GM21447 (cell line): ENCODE measurements at regions not wholly inside any gene's neighbourhood (a gene's known extent, or its start where the extent isn't known, plus 50 kb on each side); places are given as distances from the start of the nearest gene placed in this dataset.
"Not testable (repeated sequence)": the region's sequence is repeated elsewhere in the genome, so short reads cannot be mapped to it uniquely, and the experiment has no call there.

Experiments
- ATAC-seq: cut with Tn5 transposase; IDR thresholded peaks from one replicate; pipeline ENCODE4 v1.9.1; 2021; ENCODE audit not compliant: unreplicated experiment

GRCh38 chr3:88403319-88403718, 253.6 kb downstream of the C3orf38 start:
- ATAC-seq: no peak

DNA sequence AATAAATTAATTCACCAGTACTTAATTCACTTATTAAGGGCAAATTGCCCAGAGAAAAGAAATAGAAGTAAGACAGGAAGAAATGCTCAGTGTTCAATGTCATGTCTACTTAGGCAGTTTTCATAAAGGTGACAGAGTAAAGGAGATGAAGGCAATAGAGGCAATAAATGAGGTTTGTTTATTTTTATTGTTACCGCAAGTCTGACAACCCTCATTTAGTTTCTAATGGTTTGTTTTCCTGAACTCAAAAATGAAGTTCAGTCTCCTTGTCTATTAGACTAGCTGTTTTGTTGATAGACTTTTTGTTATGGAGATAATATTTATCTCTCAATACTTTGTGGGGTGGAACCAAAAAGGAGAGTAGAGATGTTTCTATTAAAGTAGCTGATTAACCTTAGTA, 258.3 kb downstream of the C3orf38 start:
- ATAC-seq: no peak

- ATAC-seq: no peak
These were observed 259.2 kb downstream of the C3orf38 start for GRCh38 chr3:88408935-88409334.

GRCh38 chr3:88410259-88410658, 260.5 kb downstream of the C3orf38 start:
- no peak for ATAC-seq

DNA sequence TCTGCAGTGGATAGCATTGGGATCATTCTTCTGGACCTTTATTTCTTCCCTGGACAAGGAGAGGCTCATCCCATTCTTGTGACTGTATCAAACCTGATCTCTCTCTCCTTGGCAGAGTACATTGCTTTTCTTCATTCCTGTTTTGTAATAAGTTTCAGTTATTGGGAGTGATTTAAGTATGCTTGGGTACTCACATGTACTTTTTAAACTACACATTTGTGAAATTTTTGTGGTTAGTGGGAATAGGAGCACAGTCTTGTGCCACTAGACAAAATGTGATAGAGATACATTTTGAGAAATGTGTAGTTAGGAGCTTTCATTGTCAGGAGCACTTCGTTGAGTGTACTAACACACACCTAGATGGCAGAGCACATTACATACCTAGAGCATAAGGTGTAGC, 262.6 kb downstream of the C3orf38 start:
- ATAC-seq: no peak

DNA sequence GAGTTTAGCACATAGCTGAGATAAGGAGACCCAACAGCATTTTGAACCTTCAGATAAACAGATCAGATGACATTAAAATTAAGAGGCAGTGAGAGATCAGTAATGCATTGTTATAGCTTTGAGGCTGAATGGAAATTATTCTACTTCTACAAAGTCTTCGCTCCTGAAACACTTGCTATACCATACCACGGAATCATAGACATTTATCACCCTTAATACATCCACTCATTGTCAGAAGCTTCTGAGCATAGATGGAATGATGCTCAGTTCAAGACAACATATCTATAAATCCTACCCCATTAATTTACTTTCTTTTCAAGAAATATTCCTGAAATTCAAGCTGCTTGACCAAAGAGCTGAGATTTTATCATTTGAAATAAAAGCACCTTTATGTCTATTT, 266.7 kb downstream of the C3orf38 start:
- ATAC-seq: no peak

DNA sequence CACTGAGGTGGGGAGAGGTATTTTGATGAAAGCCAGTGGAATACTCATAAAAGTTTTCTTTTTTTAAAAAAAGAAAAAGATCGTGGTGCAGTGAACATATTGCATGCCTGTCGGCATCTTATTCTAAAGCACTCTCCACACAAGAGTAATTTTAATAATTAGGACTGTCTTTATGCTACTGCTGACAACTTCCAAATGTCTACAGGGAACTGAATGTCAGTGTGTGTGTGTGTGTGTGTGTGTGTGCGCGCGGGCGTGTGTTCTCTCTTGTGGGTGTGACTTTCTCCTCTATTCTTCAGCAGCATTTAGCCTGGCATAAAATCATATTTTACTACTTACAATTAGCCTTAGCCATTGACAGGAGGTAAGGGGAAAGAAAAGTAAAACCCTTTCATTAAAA, 268.5 kb downstream of the C3orf38 start:
- ATAC-seq: no peak

DNA sequence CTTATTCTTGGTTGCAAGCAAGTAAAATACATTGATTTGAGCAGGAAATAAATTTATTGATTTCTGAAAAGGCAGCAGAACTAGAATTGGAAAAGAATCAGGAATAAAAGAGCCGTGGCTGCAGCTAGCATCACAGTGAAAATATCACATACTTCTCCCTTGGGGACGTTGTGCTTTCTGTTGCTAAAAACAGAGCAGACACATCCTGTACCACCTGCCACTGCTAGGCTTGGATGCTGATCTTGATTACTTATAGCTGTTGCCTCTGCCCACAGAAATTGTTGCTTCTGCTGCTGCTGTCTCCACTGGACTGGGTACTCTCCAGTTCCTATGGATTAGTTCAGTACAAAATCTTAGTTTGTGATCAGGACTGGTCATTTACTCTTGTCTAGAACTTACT, 283.8 kb downstream of the C3orf38 start:
- peak; percentile 99 for ATAC-seq

GRCh38 chr3:88434001-88434400, 284.2 kb downstream of the C3orf38 start:
- ATAC-seq: no peak

- ATAC-seq: no peak
These were observed 290.9 kb downstream of the C3orf38 start for GRCh38 chr3:88440701-88441100.

DNA sequence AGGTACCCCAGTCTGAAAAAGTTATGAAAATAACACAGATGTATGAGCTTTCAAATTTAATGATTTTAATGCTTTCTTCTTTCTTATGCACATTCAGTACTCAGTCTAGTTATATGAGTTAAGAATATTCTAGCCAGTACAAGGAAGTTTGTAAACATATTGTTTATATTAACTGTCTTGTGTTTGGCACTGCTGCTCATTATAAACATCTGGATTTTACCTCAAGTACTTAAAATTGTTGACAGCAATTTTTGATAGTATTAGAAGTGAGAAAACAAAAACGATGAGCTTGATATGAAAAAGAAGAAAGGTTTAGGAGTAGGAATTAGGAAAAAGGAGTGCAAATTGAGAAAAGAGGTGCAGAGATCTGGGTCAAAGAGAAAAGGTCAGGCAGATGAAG, 293.3 kb downstream of the C3orf38 start:
- no peak for ATAC-seq

- ATAC-seq: no peak
These were observed 294.5 kb downstream of the C3orf38 start for GRCh38 chr3:88444251-88444650.

GRCh38 chr3:88452228-88452627, 302.5 kb downstream of the C3orf38 start:
- no peak for ATAC-seq

DNA sequence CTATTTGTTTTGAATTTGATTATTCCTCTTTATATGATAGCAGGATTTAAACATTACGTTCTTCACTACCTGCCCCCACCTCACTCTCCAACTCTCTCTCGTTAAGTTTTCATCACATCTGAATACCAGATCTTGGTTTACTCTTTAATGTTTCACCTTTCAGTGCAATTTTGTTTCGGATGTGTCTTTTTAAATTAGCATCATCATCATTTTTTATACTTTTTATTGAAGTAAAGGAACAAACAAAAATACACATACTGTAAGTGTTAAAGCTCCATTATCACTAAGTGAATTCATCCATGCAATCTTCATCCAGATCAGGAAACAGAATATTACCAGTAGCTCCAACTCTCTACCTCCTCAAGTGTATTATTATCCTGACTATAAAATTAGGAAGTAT, 310.6 kb downstream of the C3orf38 start:
- no peak for ATAC-seq

DNA sequence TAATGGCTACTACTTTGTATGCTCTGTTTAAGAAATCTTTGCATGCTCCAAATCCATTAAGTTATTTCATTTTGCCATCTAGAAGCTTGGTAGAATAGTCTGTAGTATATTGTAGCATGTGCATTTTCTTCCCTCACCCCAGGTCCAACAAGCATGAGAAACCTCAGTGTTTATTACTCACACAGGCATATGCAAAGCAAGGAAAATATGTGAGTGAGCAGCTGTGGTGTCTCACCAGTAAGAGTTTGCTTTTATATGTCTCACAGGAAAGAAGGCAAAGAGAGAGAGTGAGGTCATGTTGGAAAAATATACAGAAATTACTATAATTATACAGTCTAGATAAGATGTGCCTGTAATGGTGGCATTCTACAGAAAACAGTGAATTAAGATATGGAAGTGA, 312.5 kb downstream of the C3orf38 start:
- no peak for ATAC-seq

DNA sequence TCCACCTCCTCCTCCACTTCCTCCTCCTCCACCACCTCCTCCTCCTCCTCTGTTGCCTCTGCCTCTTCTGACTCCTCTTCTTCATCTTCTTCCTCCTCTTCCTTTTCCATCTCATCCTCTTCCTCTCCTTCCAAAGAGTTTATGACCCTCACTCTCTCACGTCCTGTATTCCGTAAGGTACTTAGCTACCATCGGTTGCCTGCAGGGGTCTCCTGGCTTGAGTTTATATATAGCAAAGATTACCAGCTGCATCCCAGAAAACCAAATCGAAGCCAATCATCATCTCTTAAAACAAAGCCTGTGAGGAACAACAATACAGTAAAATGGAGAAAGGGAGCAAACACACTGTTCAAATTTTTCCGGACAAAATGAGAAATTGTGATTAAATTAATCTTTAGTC, 317.4 kb downstream of the C3orf38 start:
- no peak for ATAC-seq

DNA sequence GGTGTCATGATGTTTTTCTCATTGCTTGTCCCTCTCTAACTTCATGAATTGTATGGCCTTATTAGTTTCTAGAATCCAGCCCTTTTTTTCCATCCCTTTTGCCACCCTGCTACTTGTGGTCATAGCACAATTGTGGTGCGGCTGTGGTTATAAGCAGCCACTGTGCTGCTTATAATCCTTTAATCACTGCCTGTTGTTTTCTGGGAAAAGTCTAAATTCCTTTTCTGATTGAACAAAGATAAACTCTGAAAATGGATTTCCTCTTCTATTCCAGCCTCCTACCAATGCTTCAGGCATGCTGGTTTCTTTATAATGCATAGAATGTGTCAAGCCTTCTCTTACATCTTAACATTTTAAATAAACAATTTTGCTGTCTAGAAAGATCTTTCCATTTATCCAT, 319.5 kb downstream of the C3orf38 start:
- ATAC-seq: no peak

DNA sequence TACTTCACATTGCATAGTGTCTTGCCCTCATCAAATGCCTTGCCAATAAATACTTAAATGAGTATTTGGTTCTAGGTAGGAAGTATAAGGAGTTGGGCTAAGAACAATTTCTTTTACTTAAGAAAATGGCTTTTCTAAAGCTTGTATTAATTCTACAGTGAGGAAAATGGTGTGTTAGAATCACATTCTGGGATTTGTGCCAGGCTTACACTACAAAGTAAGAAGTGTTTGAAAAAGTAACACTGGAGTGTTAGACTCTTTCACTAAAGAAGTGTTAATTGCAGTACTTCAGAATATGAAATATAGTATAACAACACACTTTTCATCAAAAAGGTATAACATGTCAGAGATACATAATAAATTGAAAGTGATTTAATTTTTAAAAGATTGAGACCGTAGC, 328.7 kb downstream of the C3orf38 start:
- no peak for ATAC-seq

DNA sequence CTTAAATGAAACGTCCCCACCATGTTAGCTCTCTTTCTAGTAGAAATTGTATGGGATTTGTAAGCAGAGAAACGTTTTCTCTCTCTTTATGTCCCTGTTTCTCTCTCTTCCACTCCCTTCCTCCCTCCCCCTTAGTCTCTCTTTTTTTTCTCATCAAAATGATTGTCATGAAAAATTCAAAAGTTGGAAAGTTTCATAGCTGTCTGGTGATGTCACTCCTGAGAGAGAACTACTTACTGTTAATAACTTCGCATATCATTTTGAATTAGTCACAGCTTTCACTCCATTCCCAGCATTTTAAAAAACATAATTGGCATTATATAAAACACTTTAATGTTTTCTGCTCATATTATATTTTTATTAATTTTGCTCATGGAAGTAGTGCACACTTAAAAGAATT, 331.1 kb downstream of the C3orf38 start:
- ATAC-seq: no peak

- no peak for ATAC-seq
These were observed 335.2 kb downstream of the C3orf38 start for GRCh38 chr3:88485001-88485400.

- ATAC-seq: not testable (repeated sequence)
These were observed 359.1 kb downstream of the C3orf38 start for GRCh38 chr3:88508818-88509217.

- ATAC-seq: no peak
These were observed 359.8 kb downstream of the C3orf38 start for GRCh38 chr3:88509582-88509981.

DNA sequence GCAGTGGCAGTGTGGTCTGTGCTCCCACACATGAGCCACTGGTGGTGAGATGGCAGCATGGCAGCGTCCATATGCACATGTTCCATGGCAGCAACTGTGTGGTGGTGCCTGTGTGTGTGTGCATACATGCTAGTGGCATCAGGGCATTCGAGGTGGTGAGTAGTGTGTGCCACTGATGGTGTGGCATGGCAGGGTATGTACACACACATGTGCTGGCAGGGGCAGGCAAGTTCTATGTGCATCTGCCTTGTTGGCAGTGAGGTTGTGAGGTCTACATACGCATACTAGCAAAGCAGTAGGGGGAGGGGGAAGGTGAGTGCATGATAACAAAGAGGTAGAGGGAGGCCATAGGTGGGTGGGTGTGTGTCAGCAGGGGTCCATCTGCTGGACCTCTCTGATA, 378.7 kb downstream of the C3orf38 start:
- ATAC-seq: no peak

- no peak for ATAC-seq
These were observed 384.8 kb downstream of the C3orf38 start for GRCh38 chr3:88534534-88534933.
